GM12878 (cell line): ENCODE measurements at regions not wholly inside any gene's neighbourhood (a gene's known extent, or its start where the extent isn't known, plus 50 kb on each side); places are given as distances from the start of the nearest gene placed in this dataset.

Source experiments
- ATAC-seq: fragments of 200-7000 bp; cut with Tn5 transposase; 3 replicates; pipeline ENCODE4 v1.9.1; 2020; ENCODE audit warnings: mild to moderate bottlenecking, moderate library complexity
- BruUV-seq: library from RNA; stranded (reverse); fragments of 400-500 nt; replicated peaks from 2 replicates; lab custom pipeline; 2021; lab: Mats Ljungman, UMichigan
- CTCF ChIA-PET: fragments of 300-600 bp; sonication (Branson Sonifier 250); formaldehyde crosslinking; extraction: SDS; loops from one replicate; lab custom pipeline; 2021; ENCODE audit warnings: inconsistent platforms; lab: Yijun Ruan, JAX
- POLR2A ChIA-PET: fragments of 350-600 bp; formaldehyde crosslinking; extraction: SDS; loops from one replicate; lab custom pipeline; 2021; ENCODE audit warnings: inconsistent platforms; lab: Charles Lee
- RAD21 ChIA-PET: fragments of 300-600 bp; sonication (Branson Sonifier 250); formaldehyde crosslinking; loops from one replicate; lab custom pipeline; 2023; ENCODE audit warnings: antibody characterized with exemption; ENCODE audit not compliant: unreplicated experiment; lab: Charles Lee
- SMC1A ChIA-PET: fragments of 300-600 bp; sonication (Branson Sonifier 250); formaldehyde crosslinking; loops from one replicate; lab custom pipeline; 2023; ENCODE audit not compliant: unreplicated experiment, uncharacterized antibody; lab: Charles Lee
- DNase-seq: peaks from one replicate; pipeline ENCODE4 v3.0.0-alpha.2; 2011; ENCODE audit warnings: low read depth, low spot score
- FAIRE-seq: peaks from 3 replicates; lab custom pipeline; 2011; peaks lifted over from hg19 to GRCh38; lab: Jason Lieb, UNC
- H2AFZ ChIP-seq: 2 replicates; pipeline ENCODE4 v1.6.0; 2011; ENCODE audit warnings: low read depth, low read length, control low read depth; ENCODE audit not compliant: control insufficient read depth
- H3K27ac ChIP-seq: 2 replicates; pipeline ENCODE4 v1.5.1; 2011; ENCODE audit warnings: control low read depth; ENCODE audit not compliant: control insufficient read depth, insufficient read depth
- H3K27me3 ChIP-seq, 2 experiments: replicated peaks in 1 of 2; 2 replicates each; pipeline versions ENCODE4 v1.6.0 to v1.6.1; 2011; ENCODE audit warnings: low read length in 1 of 2; ENCODE audit not compliant: control insufficient read depth in 2 of 2, insufficient read depth in 2 of 2
- H3K36me3 ChIP-seq, 2 experiments: 2 replicates each; pipeline ENCODE4 v1.5.1; 2011; ENCODE audit warnings: low read length in 1 of 2; ENCODE audit not compliant: control insufficient read depth in 2 of 2, insufficient read depth in 2 of 2
- H3K4me1 ChIP-seq: 2 replicates; pipeline ENCODE4 v1.6.1; 2011; ENCODE audit warnings: mild to moderate bottlenecking, low read length, moderate library complexity, mixed read lengths; ENCODE audit not compliant: control insufficient read depth, insufficient read depth
- H3K4me2 ChIP-seq: 2 replicates; pipeline ENCODE4 v1.6.0; 2011; ENCODE audit warnings: control low read depth; ENCODE audit not compliant: control insufficient read depth, insufficient read depth
- H3K4me3 ChIP-seq: fragments of 200-600 bp; sonication (generic); 2 replicates; pipeline ENCODE4 v1.5.1; 2016
- H3K79me2 ChIP-seq: 2 replicates; pipeline ENCODE4 v1.6.0; 2011; ENCODE audit warnings: low read length; ENCODE audit not compliant: control insufficient read depth, insufficient read depth
- H3K9ac ChIP-seq: 2 replicates; pipeline ENCODE4 v1.8.0; 2011; ENCODE audit warnings: low read length, control low read depth, mixed read lengths; ENCODE audit not compliant: control insufficient read depth, insufficient read depth
- H3K9me3 ChIP-seq: replicated peaks from 3 replicates; pipeline ENCODE4 v1.5.1; 2011; ENCODE audit warnings: mild to moderate bottlenecking, low read length; ENCODE audit not compliant: control insufficient read depth, insufficient read depth
- H4K20me1 ChIP-seq: 2 replicates; pipeline ENCODE4 v1.6.0; 2011; ENCODE audit not compliant: control insufficient read depth, insufficient read depth
- ATF7 ChIP-seq: fragments of 450-650 bp; IDR thresholded peaks from 2 replicates; pipeline ENCODE4 v1.6.1; 2016; ENCODE audit warnings: low read depth, mild to moderate bottlenecking
- CEBPB ChIP-seq, 2 experiments: fragments of 150-350 bp in 1 of 2; IDR thresholded peaks; 2 replicates each; pipeline ENCODE4 v1.6.1; 2012 to 2014; ENCODE audit warnings: low read depth in 2 of 2, low read length in 2 of 2, borderline replicate concordance in 1 of 2, inconsistent platforms in 1 of 2
- GATAD2B ChIP-seq: fragments of 450-650 bp; conservative IDR thresholded peaks from 2 replicates; pipeline ENCODE4 v1.6.1; 2017; ENCODE audit warnings: low read depth, mild to moderate bottlenecking, moderate library complexity
- SUPT20H ChIP-seq: IDR thresholded peaks from 2 replicates; pipeline ENCODE4 v1.6.1; 2011; ENCODE audit warnings: low read depth, mild to moderate bottlenecking, low read length, moderate library complexity, borderline replicate concordance; ENCODE audit not compliant: control insufficient read depth
- ZNF207 ChIP-seq: fragments of 450-650 bp; IDR thresholded peaks from 2 replicates; pipeline ENCODE4 v1.6.1; 2014; ENCODE audit warnings: antibody characterized with exemption, mild to moderate bottlenecking, borderline replicate concordance
- WGBS: methylation state at CpG from one replicate; pipeline ENCODE4 v1.1.6; 2016; ENCODE audit warnings: low lambda C conversion rate; ENCODE audit not compliant: insufficient replicate concordance, insufficient coverage; ENCODE audit errors: missing lambda C conversion rate; 5-methylcytosine and 5-hydroxymethylcytosine counted together
- in situ Hi-C: fragments of 300-500 bp; cut with MboI; formaldehyde crosslinking; loops from 9 replicates; pipeline ENCODE4 v1.14.3; 2018; ENCODE audit warnings: mixed read lengths
- intact Hi-C: fragments of 100-400 bp; cut with micrococcal nuclease; formaldehyde crosslinking; loops from one replicate; pipeline ENCODE4 v1.14.2; 2022; ENCODE audit not compliant: unreplicated experiment
- TF ChIP-seq, protein P1 (sequence below): IDR thresholded peaks from 2 replicates; pipeline ENCODE4 v1.6.1; 2011; ENCODE audit warnings: low read depth, mild to moderate bottlenecking, low read length, moderate library complexity, borderline replicate concordance; ENCODE audit errors: extremely low read depth
- TF ChIP-seq, protein P2 (sequence below): fragments of 150-350 bp; IDR thresholded peaks from 2 replicates; pipeline ENCODE4 v1.6.1; 2014; ENCODE audit warnings: mild to moderate bottlenecking, low read depth, low read length

DNA sequence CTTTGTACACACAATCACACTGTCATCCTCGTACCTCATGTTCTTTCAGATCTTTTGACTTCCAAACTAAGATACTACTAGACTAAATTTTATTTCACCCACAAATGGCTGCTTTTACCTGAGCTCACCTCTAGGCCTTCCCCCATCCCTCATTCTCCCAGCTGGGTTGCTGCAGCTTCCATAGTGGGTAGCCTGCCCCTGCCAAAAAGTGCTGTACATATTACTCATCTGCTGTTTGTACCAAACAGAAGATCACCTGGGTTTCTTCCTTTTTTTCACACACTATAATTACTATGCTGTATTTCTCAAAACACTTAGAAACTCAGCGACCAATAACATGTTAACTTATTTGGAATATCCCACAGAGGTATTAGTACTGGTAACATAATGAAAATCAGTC is 267.6 kb upstream of the PRDM1 start (continued):
- TF ChIP-seq ZNF207 = no peak
- TF ChIP-seq GATAD2B = no peak
- TF ChIP-seq, protein P1, sequence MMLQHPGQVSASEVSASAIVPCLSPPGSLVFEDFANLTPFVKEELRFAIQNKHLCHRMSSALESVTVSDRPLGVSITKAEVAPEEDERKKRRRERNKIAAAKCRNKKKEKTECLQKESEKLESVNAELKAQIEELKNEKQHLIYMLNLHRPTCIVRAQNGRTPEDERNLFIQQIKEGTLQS = no peak
- TF ChIP-seq, protein P2, sequence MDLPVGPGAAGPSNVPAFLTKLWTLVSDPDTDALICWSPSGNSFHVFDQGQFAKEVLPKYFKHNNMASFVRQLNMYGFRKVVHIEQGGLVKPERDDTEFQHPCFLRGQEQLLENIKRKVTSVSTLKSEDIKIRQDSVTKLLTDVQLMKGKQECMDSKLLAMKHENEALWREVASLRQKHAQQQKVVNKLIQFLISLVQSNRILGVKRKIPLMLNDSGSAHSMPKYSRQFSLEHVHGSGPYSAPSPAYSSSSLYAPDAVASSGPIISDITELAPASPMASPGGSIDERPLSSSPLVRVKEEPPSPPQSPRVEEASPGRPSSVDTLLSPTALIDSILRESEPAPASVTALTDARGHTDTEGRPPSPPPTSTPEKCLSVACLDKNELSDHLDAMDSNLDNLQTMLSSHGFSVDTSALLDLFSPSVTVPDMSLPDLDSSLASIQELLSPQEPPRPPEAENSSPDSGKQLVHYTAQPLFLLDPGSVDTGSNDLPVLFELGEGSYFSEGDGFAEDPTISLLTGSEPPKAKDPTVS = no peak
- no peak for TF ChIP-seq SUPT20H
- no peak for TF ChIP-seq CEBPB (IDR thresholded peaks at IDR 0.05; ENCODE audit: borderline replicate concordance in 1 of 2, low read depth in 2 of 2, low read length in 2 of 2)

DNA sequence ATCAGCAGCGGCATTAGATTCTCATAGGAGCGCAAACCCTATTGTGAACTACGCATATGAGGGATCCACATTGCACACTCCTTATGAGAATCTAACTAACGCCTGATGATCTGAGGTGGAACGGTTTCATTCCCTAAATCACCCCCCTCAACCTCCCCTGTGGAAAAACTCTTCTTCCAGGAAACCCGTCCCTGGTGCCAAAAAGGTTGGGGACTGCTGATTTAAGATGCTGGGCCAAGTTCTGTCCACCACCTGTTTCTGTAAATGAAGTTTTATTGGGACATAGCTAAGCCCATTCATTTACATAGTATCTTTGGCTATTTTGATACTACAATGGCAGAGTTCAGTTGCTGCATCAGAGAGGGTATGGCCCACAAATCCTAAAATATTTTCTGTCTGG is 268.2 kb upstream of the PRDM1 start:
- SMC1A ChIA-PET = interaction anchor here (0.6 kb wide), 1 partner anchor 78 kb away, joined by 3 read pairs; no protein-coding TSS in a partner anchor
- Histone ChIP-seq H3K9ac (no peak overlapping the region), H4K20me1 (no peaks in the 10 kb centered on the region), H2AFZ (no peak overlapping the region), H3K27me3 (no peaks in the 10 kb centered on the region), H3K36me3 (no peaks in the 10 kb centered on the region), H3K27ac (no peak overlapping the region), H3K4me2 (no peak overlapping the region), H3K79me2 (no peaks in the 10 kb centered on the region), H3K4me3 (no peak overlapping the region), H3K4me1 (no peaks in the 10 kb centered on the region), H3K9me3 (no peaks in the 10 kb centered on the region; the same call in 2 of the 3 replicates)
- in situ Hi-C loops (no loop called here), intact Hi-C loops (no loop called here)
- TF ChIP-seq ATF7 = no peak
- ATAC-seq (no peak), DNase-seq (no peak), FAIRE-seq (no peak)
- RAD21 ChIA-PET = no interaction called here
- POLR2A ChIA-PET = no interaction called here
- WGBS = 64% methylated on average over 6 of the region's 6 CpGs
- CTCF ChIA-PET = interaction anchor here (1.0 kb wide), 1 partner anchor 17 kb away, joined by 3 read pairs; no protein-coding TSS in a partner anchor
- BruUV-seq = no TSS peak
